GM18511 (cell line): ENCODE measurements at regions not wholly inside any gene's neighbourhood (a gene's known extent, or its start where the extent isn't known, plus 50 kb on each side); places are given as distances from the start of the nearest gene placed in this dataset.
"Not testable (repeated sequence)": the region's sequence is repeated elsewhere in the genome, so short reads cannot be mapped to it uniquely, and the experiment has no call there.

Experiments
- ATAC-seq: cut with Tn5 transposase; IDR thresholded peaks from one replicate; pipeline ENCODE4 v1.9.1; 2021; ENCODE audit warnings: mild to moderate bottlenecking, moderate library complexity; ENCODE audit not compliant: unreplicated experiment

- no peak for ATAC-seq
Observed at GRCh38 chr16:13697013-13697412, 222.9 kb upstream of the ERCC4 start.

GRCh38 chr16:13697568-13697967 lies 222.4 kb upstream of the ERCC4 start:
- ATAC-seq = no peak

- ATAC-seq = no peak
Observed at GRCh38 chr16:13702614-13703013, 217.3 kb upstream of the ERCC4 start.

GRCh38 chr16:13708347-13709120 lies 211.4 kb upstream of the ERCC4 start:
- no peak for ATAC-seq

- no peak for ATAC-seq
Observed at GRCh38 chr16:13718748-13719147, 201.2 kb upstream of the ERCC4 start.

GRCh38 chr16:13727943-13728342 lies 192.0 kb upstream of the ERCC4 start:
- no peak for ATAC-seq

- no peak for ATAC-seq
Observed at GRCh38 chr16:13733561-13733960, 186.4 kb upstream of the ERCC4 start.

- not testable (repeated sequence) for ATAC-seq
Observed at GRCh38 chr16:13739621-13740373, 180.2 kb upstream of the ERCC4 start.

GRCh38 chr16:13742928-13743327 lies 177.0 kb upstream of the ERCC4 start:
- ATAC-seq = no peak

GRCh38 chr16:13743571-13743970 lies 176.4 kb upstream of the ERCC4 start:
- no peak for ATAC-seq

GRCh38 chr16:13756411-13757140 lies 163.4 kb upstream of the ERCC4 start:
- ATAC-seq = no peak

- no peak for ATAC-seq
Observed at GRCh38 chr16:13766334-13766733, 153.6 kb upstream of the ERCC4 start.

- ATAC-seq = no peak
Observed at GRCh38 chr16:13767215-13767614, 152.7 kb upstream of the ERCC4 start.

GRCh38 chr16:13768471-13768870 lies 151.5 kb upstream of the ERCC4 start:
- no peak for ATAC-seq

- no peak for ATAC-seq
Observed at GRCh38 chr16:13770436-13770835, 149.5 kb upstream of the ERCC4 start.

- ATAC-seq = no peak
Observed at GRCh38 chr16:13772782-13773181, 147.2 kb upstream of the ERCC4 start.

GRCh38 chr16:13779676-13780075 lies 140.3 kb upstream of the ERCC4 start:
- ATAC-seq = no peak

- no peak for ATAC-seq
Observed at GRCh38 chr16:13780406-13781168, 139.4 kb upstream of the ERCC4 start.

- ATAC-seq = no peak
Observed at GRCh38 chr16:13781169-13781564, 138.8 kb upstream of the ERCC4 start.

- ATAC-seq = no peak
Observed at GRCh38 chr16:13781575-13782338, 138.2 kb upstream of the ERCC4 start.
